IgD-negative memory B cell (primary cell): ENCODE measurements at regions not wholly inside any gene's neighbourhood (a gene's known extent, or its start where the extent isn't known, plus 50 kb on each side); places are given as distances from the start of the nearest gene placed in this dataset.
"Not testable (repeated sequence)": the region's sequence is repeated elsewhere in the genome, so short reads cannot be mapped to it uniquely, and the experiment has no call there.

Source experiments
- H3K27ac Mint-ChIP-seq, 3 donors: one replicate each; pipeline ENCODE4 v1.8.0; 2020 to 2022; ENCODE audit warnings: mild to moderate bottlenecking in 3 of 3, mixed read lengths in 3 of 3, moderate library complexity in 1 of 3
- H3K27me3 Mint-ChIP-seq: one replicate; pipeline ENCODE4 v1.8.0; 2021; ENCODE audit warnings: mixed read lengths
- H3K36me3 Mint-ChIP-seq: one replicate; pipeline ENCODE4 v1.8.0; 2020; ENCODE audit warnings: mild to moderate bottlenecking, mixed read lengths
- H3K4me1 Mint-ChIP-seq, 3 donors: one replicate each; pipeline ENCODE4 v1.8.0; 2020 to 2022; ENCODE audit warnings: mixed read lengths in 3 of 3, mild to moderate bottlenecking in 1 of 3
- H3K4me3 Mint-ChIP-seq, 4 donors: one replicate each; pipeline ENCODE4 v1.8.0; 2020 to 2022; ENCODE audit warnings: mild to moderate bottlenecking in 4 of 4, mixed read lengths in 4 of 4, moderate library complexity in 3 of 4
- H3K9me3 Mint-ChIP-seq, 3 donors: one replicate each; pipeline ENCODE4 v1.8.0; 2020 to 2021; ENCODE audit warnings: mixed read lengths in 3 of 3, mild to moderate bottlenecking in 1 of 3

- no peaks in the 10 kb centered on the region for H3K4me1 Mint-ChIP-seq
- no peaks in the 10 kb centered on the region for H3K36me3 Mint-ChIP-seq
- no peaks in the 10 kb centered on the region for H3K27me3 Mint-ChIP-seq
- H3K9me3 Mint-ChIP-seq = peaks cover 0 to 6% (median 3%) of the 10 kb centered on the region in 3 donors
- no peak overlapping the region for H3K27ac Mint-ChIP-seq
- H3K4me3 Mint-ChIP-seq = no peak overlapping the region
These were observed 183.6 kb upstream of the DGKB start for GRCh38 chr7:15086131-15086611.

GRCh38 chr7:15085366-15085765, 182.8 kb upstream of the DGKB start:
- Mint-ChIP-seq H3K27ac (no peak overlapping the region), H3K9me3 (peaks cover 0 to 6% (median 3%) of the 10 kb centered on the region in 3 donors), H3K27me3 (no peaks in the 10 kb centered on the region), H3K4me1 (no peaks in the 10 kb centered on the region), H3K4me3 (no peak overlapping the region), H3K36me3 (no peaks in the 10 kb centered on the region)

GRCh38 chr7:15084368-15084767, 181.8 kb upstream of the DGKB start:
- Mint-ChIP-seq H3K36me3 (no peaks in the 10 kb centered on the region), H3K4me3 (no peak overlapping the region), H3K27ac (no peak overlapping the region), H3K9me3 (peaks cover 0 to 2% (median 0%) of the 10 kb centered on the region in 3 donors), H3K27me3 (no peaks in the 10 kb centered on the region), H3K4me1 (no peaks in the 10 kb centered on the region)

GRCh38 chr7:15081891-15082290, 179.3 kb upstream of the DGKB start:
- no peak overlapping the region for H3K27ac Mint-ChIP-seq
- no peaks in the 10 kb centered on the region for H3K36me3 Mint-ChIP-seq
- H3K4me3 Mint-ChIP-seq = no peak overlapping the region
- no peaks in the 10 kb centered on the region for H3K27me3 Mint-ChIP-seq
- peaks cover under 1 to 3% (median 1%) of the 10 kb centered on the region in 3 donors for H3K9me3 Mint-ChIP-seq
- H3K4me1 Mint-ChIP-seq = no peaks in the 10 kb centered on the region

GRCh38 chr7:15073301-15073700, 170.8 kb upstream of the DGKB start:
- no peaks in the 10 kb centered on the region for H3K27me3 Mint-ChIP-seq
- H3K36me3 Mint-ChIP-seq = no peaks in the 10 kb centered on the region
- no peaks in the 10 kb centered on the region for H3K4me1 Mint-ChIP-seq
- H3K4me3 Mint-ChIP-seq = no peak overlapping the region
- H3K27ac Mint-ChIP-seq = no peak overlapping the region
- H3K9me3 Mint-ChIP-seq = peaks cover 3 to 9% (median 5%) of the 10 kb centered on the region in 3 donors

- Mint-ChIP-seq H3K4me3 (no peak overlapping the region), H3K27ac (no peak overlapping the region), H3K4me1 (no peaks in the 10 kb centered on the region), H3K36me3 (no peaks in the 10 kb centered on the region), H3K9me3 (peaks cover under 1 to 2% (median 1%) of the 10 kb centered on the region in 3 donors), H3K27me3 (no peaks in the 10 kb centered on the region)
These were observed 165.8 kb upstream of the DGKB start for GRCh38 chr7:15068324-15068723.

GRCh38 chr7:15057272-15057671, 154.7 kb upstream of the DGKB start:
- Mint-ChIP-seq H3K9me3 (peaks cover 0 to 3% (median 0%) of the 10 kb centered on the region in 3 donors), H3K4me1 (no peaks in the 10 kb centered on the region), H3K27ac (no peak overlapping the region), H3K36me3 (no peaks in the 10 kb centered on the region), H3K27me3 (no peaks in the 10 kb centered on the region), H3K4me3 (no peak overlapping the region)

- not testable (repeated sequence) for H3K9me3 Mint-ChIP-seq, H3K36me3 Mint-ChIP-seq, H3K4me3 Mint-ChIP-seq, H3K4me1 Mint-ChIP-seq, H3K27ac Mint-ChIP-seq, H3K27me3 Mint-ChIP-seq
These were observed 151.8 kb upstream of the DGKB start for GRCh38 chr7:15054304-15054703.

GRCh38 chr7:15049157-15049556, 146.6 kb upstream of the DGKB start:
- no peak overlapping the region for H3K4me3 Mint-ChIP-seq
- H3K4me1 Mint-ChIP-seq = no peaks in the 10 kb centered on the region
- no peaks in the 10 kb centered on the region for H3K27me3 Mint-ChIP-seq
- H3K36me3 Mint-ChIP-seq = no peaks in the 10 kb centered on the region
- H3K9me3 Mint-ChIP-seq = peaks cover 0 to 6% (median 2%) of the 10 kb centered on the region in 3 donors
- no peak overlapping the region for H3K27ac Mint-ChIP-seq

GRCh38 chr7:15046861-15047260, 144.3 kb upstream of the DGKB start:
- Mint-ChIP-seq H3K36me3 (no peaks in the 10 kb centered on the region), H3K27ac (no peak overlapping the region), H3K9me3 (peaks cover 0 to 6% (median 4%) of the 10 kb centered on the region in 3 donors), H3K4me1 (no peaks in the 10 kb centered on the region), H3K27me3 (no peaks in the 10 kb centered on the region), H3K4me3 (no peak overlapping the region)

GRCh38 chr7:15043931-15044330, 141.4 kb upstream of the DGKB start:
- Mint-ChIP-seq H3K4me3 (no peak overlapping the region), H3K27me3 (no peaks in the 10 kb centered on the region), H3K36me3 (no peaks in the 10 kb centered on the region)

GRCh38 chr7:15042285-15043065, 139.9 kb upstream of the DGKB start:
- Mint-ChIP-seq H3K36me3 (no peaks in the 10 kb centered on the region), H3K4me1 (no peaks in the 10 kb centered on the region), H3K27ac (no peak overlapping the region), H3K27me3 (no peaks in the 10 kb centered on the region), H3K9me3 (peaks cover 0 to 3% (median 1%) of the 10 kb centered on the region in 3 donors), H3K4me3 (no peak overlapping the region)

More at GRCh38 chr7:15043931-15044330, 141.4 kb upstream of the DGKB start:
- Mint-ChIP-seq H3K9me3 (peaks cover 0 to 4% (median 1%) of the 10 kb centered on the region in 3 donors), H3K4me1 (no peaks in the 10 kb centered on the region), H3K27ac (peak overlapping the region in 1 of 3 donors; percentile 40)

GRCh38 chr7:15041226-15041625, 138.7 kb upstream of the DGKB start:
- Mint-ChIP-seq H3K36me3 (no peaks in the 10 kb centered on the region), H3K9me3 (peaks cover 0 to 3% (median 1%) of the 10 kb centered on the region in 3 donors), H3K27me3 (no peaks in the 10 kb centered on the region), H3K4me1 (no peaks in the 10 kb centered on the region), H3K27ac (no peak overlapping the region), H3K4me3 (no peak overlapping the region)

- no peaks in the 10 kb centered on the region for H3K27me3 Mint-ChIP-seq
These were observed 133.3 kb upstream of the DGKB start for GRCh38 chr7:15035814-15036213.

GRCh38 chr7:15033039-15033438, 130.5 kb upstream of the DGKB start:
- no peaks in the 10 kb centered on the region for H3K27me3 Mint-ChIP-seq
- H3K27ac Mint-ChIP-seq = no peak overlapping the region
- H3K4me1 Mint-ChIP-seq = no peaks in the 10 kb centered on the region
- no peaks in the 10 kb centered on the region for H3K36me3 Mint-ChIP-seq
- no peak overlapping the region for H3K4me3 Mint-ChIP-seq
- H3K9me3 Mint-ChIP-seq = peaks cover 3 to 5% (median 4%) of the 10 kb centered on the region in 3 donors

More at GRCh38 chr7:15035814-15036213, 133.3 kb upstream of the DGKB start:
- Mint-ChIP-seq H3K4me3 (no peak overlapping the region), H3K27ac (no peak overlapping the region), H3K9me3 (peaks cover 3 to 5% (median 4%) of the 10 kb centered on the region in 3 donors), H3K36me3 (no peaks in the 10 kb centered on the region), H3K4me1 (no peaks in the 10 kb centered on the region)

GRCh38 chr7:15018981-15019380, 116.4 kb upstream of the DGKB start:
- Mint-ChIP-seq H3K27me3 (no peaks in the 10 kb centered on the region), H3K4me1 (no peaks in the 10 kb centered on the region), H3K9me3 (no peaks in the 10 kb centered on the region), H3K36me3 (no peaks in the 10 kb centered on the region), H3K4me3 (no peak overlapping the region), H3K27ac (no peak overlapping the region)
